OCI-LY3 (cell line): ENCODE measurements at regions not wholly inside any gene's neighbourhood (a gene's known extent, or its start where the extent isn't known, plus 50 kb on each side); places are given as distances from the start of the nearest gene placed in this dataset.

Experiments used
- H2AFZ ChIP-seq: fragments of 200-600, 300-600 bp; shearing (Covaris generic); 2 replicates; pipeline ENCODE4 v1.6.0; 2014; ENCODE audit warnings: antibody characterized with exemption, low read depth, low read length
- H3K27ac ChIP-seq: fragments of 200-600, 300-600 bp; sonication (generic); 2 replicates; pipeline ENCODE4 v1.5.1; 2014; ENCODE audit warnings: mild to moderate bottlenecking, low read length, moderate library complexity, mixed read lengths
- H3K27me3 ChIP-seq: fragments of 200-600, 300-600 bp; sonication (generic); 2 replicates; pipeline ENCODE4 v1.6.1; 2014; ENCODE audit warnings: low read depth, low read length, mixed read lengths
- H3K36me3 ChIP-seq: fragments of 200-600, 300-600 bp; sonication (generic); replicated peaks from 2 replicates; pipeline ENCODE3; 2014; ENCODE audit warnings: low read depth, low read length, mixed read lengths
- H3K4me1 ChIP-seq: fragments of 300-600, 200-600 bp; sonication (generic); 2 replicates; pipeline ENCODE4 v1.6.1; 2014; ENCODE audit warnings: low read length, mixed read lengths
- H3K4me2 ChIP-seq: fragments of 200-600, 300-600 bp; sonication (generic); 2 replicates; pipeline ENCODE4 v1.6.1; 2014; ENCODE audit warnings: low read length, mixed read lengths
- H3K4me3 ChIP-seq: fragments of 300-600, 200-600 bp; sonication (generic); 2 replicates; pipeline ENCODE4 v1.5.1; 2014; ENCODE audit warnings: antibody characterized with exemption, mild to moderate bottlenecking, low read length, moderate library complexity
- H3K79me2 ChIP-seq: fragments of 300-600, 200-600 bp; shearing (Covaris generic); 2 replicates; pipeline ENCODE4 v1.6.1; 2014; ENCODE audit warnings: mild to moderate bottlenecking, low read length, mixed read lengths
- H3K9ac ChIP-seq: fragments of 300-600, 200-600 bp; shearing (Covaris generic); 2 replicates; pipeline ENCODE4 v1.6.0; 2014; ENCODE audit warnings: mild to moderate bottlenecking, low read length, moderate library complexity
- H3K9me3 ChIP-seq: fragments of 200-600, 300-600 bp; shearing (Covaris generic); 2 replicates; pipeline ENCODE4 v1.6.1; 2014; ENCODE audit warnings: low read length, mixed read lengths; ENCODE audit not compliant: insufficient read depth
- H4K20me1 ChIP-seq: fragments of 200-600, 300-600 bp; sonication (generic); 2 replicates; pipeline ENCODE4 v1.6.1; 2016; ENCODE audit warnings: low read length, mixed read lengths; ENCODE audit not compliant: insufficient read depth
- CTCF ChIP-seq: fragments of 200-600, 300-600 bp; sonication (generic); IDR thresholded peaks from 2 replicates; pipeline ENCODE4 v1.5.1; 2014; ENCODE audit warnings: antibody characterized with exemption, low read length, low read depth
- EZH2phosphoT487 ChIP-seq: fragments of 200-600 bp; shearing (Covaris generic); IDR thresholded peaks from 2 replicates; pipeline ENCODE4 v1.6.1; 2018; ENCODE audit warnings: antibody characterized with exemption, mixed run types, low read depth

GRCh38 chr3:29088579-29088978 is 192.3 kb upstream of the RBMS3 start:
- Histone ChIP-seq H3K27ac (no peak overlapping the region), H3K27me3 (no peaks in the 10 kb centered on the region), H3K4me2 (no peak overlapping the region), H4K20me1 (no peaks in the 10 kb centered on the region), H3K79me2 (no peaks in the 10 kb centered on the region), H3K9ac (no peak overlapping the region), H3K36me3 (no peaks in the 10 kb centered on the region), H3K9me3 (0 out of 2 replicates have a peak, but pooled peaks cover 2% of the 10 kb centered on the region), H3K4me3 (no peak overlapping the region), H3K4me1 (no peaks in the 10 kb centered on the region), H2AFZ (no peak overlapping the region)
- TF ChIP-seq EZH2phosphoT487 (no peak), CTCF (no peak)

- no peaks in the 10 kb centered on the region for H3K36me3 ChIP-seq
- H3K4me2 ChIP-seq = no peak overlapping the region
- no peak for TF ChIP-seq CTCF
- TF ChIP-seq EZH2phosphoT487 = no peak
- no peak overlapping the region for H3K4me3 ChIP-seq
- no peak overlapping the region for H3K9ac ChIP-seq
- H4K20me1 ChIP-seq = no peaks in the 10 kb centered on the region
- H3K27me3 ChIP-seq = no peaks in the 10 kb centered on the region
- no peak overlapping the region for H3K27ac ChIP-seq
- no peaks in the 10 kb centered on the region for H3K9me3 ChIP-seq
- no peak overlapping the region for H2AFZ ChIP-seq
- H3K4me1 ChIP-seq = no peaks in the 10 kb centered on the region
- no peaks in the 10 kb centered on the region for H3K79me2 ChIP-seq
Measured at GRCh38 chr3:29090912-29091597, 189.8 kb upstream of the RBMS3 start.

- Histone ChIP-seq H3K4me3 (no peak overlapping the region), H3K4me2 (no peak overlapping the region), H2AFZ (no peak overlapping the region), H3K4me1 (no peaks in the 10 kb centered on the region), H3K27ac (no peak overlapping the region), H3K36me3 (no peaks in the 10 kb centered on the region), H3K9ac (no peak overlapping the region), H3K9me3 (0 out of 2 replicates have a peak, but pooled peaks cover 2% of the 10 kb centered on the region), H3K79me2 (no peaks in the 10 kb centered on the region), H4K20me1 (no peaks in the 10 kb centered on the region), H3K27me3 (no peaks in the 10 kb centered on the region)
- TF ChIP-seq CTCF (no peak), EZH2phosphoT487 (no peak)
Measured at GRCh38 chr3:29091599-29092189, 189.2 kb upstream of the RBMS3 start.

GRCh38 chr3:29092348-29092747 is 188.5 kb upstream of the RBMS3 start:
- H3K36me3 ChIP-seq = no peaks in the 10 kb centered on the region
- H3K27ac ChIP-seq = no peak overlapping the region
- H3K9ac ChIP-seq = no peak overlapping the region
- H4K20me1 ChIP-seq = no peaks in the 10 kb centered on the region
- 0 out of 2 replicates have a peak, but pooled peaks cover 6% of the 10 kb centered on the region for H3K9me3 ChIP-seq
- no peaks in the 10 kb centered on the region for H3K27me3 ChIP-seq
- no peak overlapping the region for H2AFZ ChIP-seq
- no peak overlapping the region for H3K4me2 ChIP-seq
- TF ChIP-seq EZH2phosphoT487 = no peak
- TF ChIP-seq CTCF = no peak
- no peaks in the 10 kb centered on the region for H3K79me2 ChIP-seq
- no peak overlapping the region for H3K4me3 ChIP-seq
- H3K4me1 ChIP-seq = no peaks in the 10 kb centered on the region
